GM12878 (cell line): ENCODE measurements at regions not wholly inside any gene's neighbourhood (a gene's known extent, or its start where the extent isn't known, plus 50 kb on each side); places are given as distances from the start of the nearest gene placed in this dataset.

ENCODE experiments used
- ATAC-seq: fragments of 200-7000 bp; cut with Tn5 transposase; 3 replicates; pipeline ENCODE4 v1.9.1; 2020; ENCODE audit warnings: mild to moderate bottlenecking, moderate library complexity
- BruUV-seq: library from RNA; stranded (reverse); fragments of 400-500 nt; replicated peaks from 2 replicates; lab custom pipeline; 2021; lab: Mats Ljungman, UMichigan
- CTCF ChIA-PET: fragments of 300-600 bp; sonication (Branson Sonifier 250); formaldehyde crosslinking; extraction: SDS; loops from one replicate; lab custom pipeline; 2021; ENCODE audit warnings: inconsistent platforms; lab: Yijun Ruan, JAX
- POLR2A ChIA-PET: fragments of 350-600 bp; formaldehyde crosslinking; extraction: SDS; loops from one replicate; lab custom pipeline; 2021; ENCODE audit warnings: inconsistent platforms; lab: Charles Lee
- RAD21 ChIA-PET: fragments of 300-600 bp; sonication (Branson Sonifier 250); formaldehyde crosslinking; loops from one replicate; lab custom pipeline; 2023; ENCODE audit warnings: antibody characterized with exemption; ENCODE audit not compliant: unreplicated experiment; lab: Charles Lee
- SMC1A ChIA-PET: fragments of 300-600 bp; sonication (Branson Sonifier 250); formaldehyde crosslinking; loops from one replicate; lab custom pipeline; 2023; ENCODE audit not compliant: unreplicated experiment, uncharacterized antibody; lab: Charles Lee
- DNase-seq: peaks from one replicate; pipeline ENCODE4 v3.0.0-alpha.2; 2011; ENCODE audit warnings: low read depth, low spot score
- FAIRE-seq: peaks from 3 replicates; lab custom pipeline; 2011; peaks lifted over from hg19 to GRCh38; lab: Jason Lieb, UNC
- H2AFZ ChIP-seq: 2 replicates; pipeline ENCODE4 v1.6.0; 2011; ENCODE audit warnings: low read depth, low read length, control low read depth; ENCODE audit not compliant: control insufficient read depth
- H3K27ac ChIP-seq: 2 replicates; pipeline ENCODE4 v1.5.1; 2011; ENCODE audit warnings: control low read depth; ENCODE audit not compliant: control insufficient read depth, insufficient read depth
- H3K27me3 ChIP-seq, 2 experiments: replicated peaks in 1 of 2; 2 replicates each; pipeline versions ENCODE4 v1.6.0 to v1.6.1; 2011; ENCODE audit warnings: low read length in 1 of 2; ENCODE audit not compliant: control insufficient read depth in 2 of 2, insufficient read depth in 2 of 2
- H3K36me3 ChIP-seq, 2 experiments: 2 replicates each; pipeline ENCODE4 v1.5.1; 2011; ENCODE audit warnings: low read length in 1 of 2; ENCODE audit not compliant: control insufficient read depth in 2 of 2, insufficient read depth in 2 of 2
- H3K4me1 ChIP-seq: 2 replicates; pipeline ENCODE4 v1.6.1; 2011; ENCODE audit warnings: mild to moderate bottlenecking, low read length, moderate library complexity, mixed read lengths; ENCODE audit not compliant: control insufficient read depth, insufficient read depth
- H3K4me2 ChIP-seq: 2 replicates; pipeline ENCODE4 v1.6.0; 2011; ENCODE audit warnings: control low read depth; ENCODE audit not compliant: control insufficient read depth, insufficient read depth
- H3K4me3 ChIP-seq: fragments of 200-600 bp; sonication (generic); 2 replicates; pipeline ENCODE4 v1.5.1; 2016
- H3K79me2 ChIP-seq: 2 replicates; pipeline ENCODE4 v1.6.0; 2011; ENCODE audit warnings: low read length; ENCODE audit not compliant: control insufficient read depth, insufficient read depth
- H3K9ac ChIP-seq: 2 replicates; pipeline ENCODE4 v1.8.0; 2011; ENCODE audit warnings: low read length, control low read depth, mixed read lengths; ENCODE audit not compliant: control insufficient read depth, insufficient read depth
- H3K9me3 ChIP-seq: replicated peaks from 3 replicates; pipeline ENCODE4 v1.5.1; 2011; ENCODE audit warnings: mild to moderate bottlenecking, low read length; ENCODE audit not compliant: control insufficient read depth, insufficient read depth
- H4K20me1 ChIP-seq: 2 replicates; pipeline ENCODE4 v1.6.0; 2011; ENCODE audit not compliant: control insufficient read depth, insufficient read depth
- BACH1 ChIP-seq: fragments of 450-650 bp; IDR thresholded peaks from 2 replicates; pipeline ENCODE4 v1.6.1; 2017; ENCODE audit warnings: mild to moderate bottlenecking, borderline replicate concordance
- BCL11A ChIP-seq: IDR thresholded peaks from 2 replicates; pipeline ENCODE4 v1.6.1; 2011; ENCODE audit warnings: low read depth, low read length
- CEBPZ ChIP-seq: fragments of 150-350 bp; IDR thresholded peaks from 2 replicates; pipeline ENCODE4 v1.6.1; 2016; ENCODE audit warnings: low read depth, low read length
- EGR1 ChIP-seq, 2 experiments: IDR thresholded peaks; 1 replicate in 1 of 2; 2 replicates in 1 of 2; pipeline ENCODE4 v1.6.1; 2011 to 2012; ENCODE audit warnings: low read depth in 2 of 2, low read length in 2 of 2, borderline replicate concordance in 1 of 2, mild to moderate bottlenecking in 1 of 2, moderate library complexity in 1 of 2
- FOXM1 ChIP-seq: IDR thresholded peaks from 2 replicates; pipeline ENCODE4 v1.6.1; 2012; ENCODE audit warnings: low read depth, mild to moderate bottlenecking, inconsistent platforms, low read length, moderate library complexity
- JUNB ChIP-seq: IDR thresholded peaks from 2 replicates; pipeline ENCODE4 v1.6.1; 2016; ENCODE audit warnings: antibody characterized with exemption, mild to moderate bottlenecking
- RAD51 ChIP-seq: fragments of 450-650 bp; IDR thresholded peaks from 2 replicates; pipeline ENCODE4 v1.6.1; 2016; ENCODE audit warnings: moderate library complexity, mild to moderate bottlenecking, inconsistent platforms
- SMAD5 ChIP-seq: IDR thresholded peaks from 2 replicates; pipeline ENCODE4 v1.6.1; 2016; ENCODE audit warnings: antibody characterized with exemption, low read depth
- SRF ChIP-seq, 2 experiments: IDR thresholded peaks; 2 replicates each; pipeline ENCODE4 v1.6.1; 2011; ENCODE audit warnings: low read depth in 2 of 2, low read length in 2 of 2, mild to moderate bottlenecking in 1 of 2, moderate library complexity in 1 of 2
- TBL1XR1 ChIP-seq: IDR thresholded peaks from 2 replicates; pipeline ENCODE4 v1.6.1; 2012; ENCODE audit warnings: low read depth, low read length, improper control_type of control experiment
- ZBTB33 ChIP-seq: fragments of 450-650 bp; IDR thresholded peaks from 2 replicates; pipeline ENCODE4 v1.6.1; 2017; ENCODE audit warnings: mild to moderate bottlenecking
- ZBTB4 ChIP-seq: fragments of 450-650 bp; formaldehyde crosslinking; IDR thresholded peaks from 2 replicates; pipeline ENCODE4 v1.4.0; 2022; ENCODE audit warnings: mild to moderate bottlenecking, moderate library complexity
- ZZZ3 ChIP-seq: IDR thresholded peaks from 2 replicates; pipeline ENCODE4 v1.6.1; 2011; ENCODE audit warnings: low read depth; ENCODE audit not compliant: control insufficient read depth, insufficient read length
- WGBS: methylation state at CpG from one replicate; pipeline ENCODE4 v1.1.6; 2016; ENCODE audit warnings: low lambda C conversion rate; ENCODE audit not compliant: insufficient replicate concordance, insufficient coverage; ENCODE audit errors: missing lambda C conversion rate; 5-methylcytosine and 5-hydroxymethylcytosine counted together
- in situ Hi-C: fragments of 300-500 bp; cut with MboI; formaldehyde crosslinking; loops from 9 replicates; pipeline ENCODE4 v1.14.3; 2018; ENCODE audit warnings: mixed read lengths
- intact Hi-C: fragments of 100-400 bp; cut with micrococcal nuclease; formaldehyde crosslinking; loops from one replicate; pipeline ENCODE4 v1.14.2; 2022; ENCODE audit not compliant: unreplicated experiment

- no peak for TF ChIP-seq CEBPZ
- no peak for TF ChIP-seq ZBTB4 (CRISPR knock-in tag)
These were observed 92.3 kb upstream of the ZNF438 start (continued) for GRCh38 chr10:31123946-31124345.

GRCh38 chr10:31124852-31125251, 93.2 kb upstream of the ZNF438 start:
- FAIRE-seq, result no peak
- intact Hi-C loops, result no loop called here
- H3K4me3 ChIP-seq, result no peak overlapping the region
- 7% methylated on average over 5 of the region's 5 CpGs for WGBS
- ATAC-seq, result no peak
- no peak overlapping the region for H3K4me2 ChIP-seq
- H3K4me1 ChIP-seq, result no peaks in the 10 kb centered on the region
- ChIA-PET POLR2A (interaction anchor here (0.7 kb wide), 1 partner anchor 8 kb away, joined by 3 read pairs; no protein-coding TSS in a partner anchor), SMC1A (interaction anchor here (0.8 to 1.0 kb wide), 2 partner anchors 24 to 34 kb away, joined by 3 read pairs; no protein-coding TSS in a partner anchor), RAD21 (interaction anchor here (1.3 kb wide), 1 partner anchor 19 kb away, joined by 5 read pairs; no protein-coding TSS in a partner anchor), CTCF (no interaction called here)
- no peak overlapping the region; the same call in 1 of the 2 replicates for H2AFZ ChIP-seq
- in situ Hi-C loops, result no loop called here
- no peak for DNase-seq
- BruUV-seq, result no TSS peak
- H3K27ac ChIP-seq, result no peak overlapping the region
- no peak overlapping the region for H3K9ac ChIP-seq
- no peaks in the 10 kb centered on the region for H3K36me3 ChIP-seq
- no peaks in the 10 kb centered on the region for H4K20me1 ChIP-seq
- no peaks in the 10 kb centered on the region for H3K27me3 ChIP-seq
- H3K79me2 ChIP-seq, result no peaks in the 10 kb centered on the region
- no peaks in the 10 kb centered on the region for H3K9me3 ChIP-seq
- TF ChIP-seq EGR1 (IDR thresholded peaks at IDR 0.05; ENCODE audit: borderline replicate concordance in 1 of 2, low read depth in 2 of 2, low read length in 2 of 2) (no peak), BACH1 (no peak), SRF (IDR thresholded peaks at IDR 0.05; ENCODE audit: low read depth in 2 of 2, low read length in 2 of 2) (no peak), SMAD5 (no peak), JUNB (no peak), ZBTB33 (no peak), TBL1XR1 (no peak), ZZZ3 (no peak), FOXM1 (no peak), RAD51 (no peak), BCL11A (no peak)
